HL-60 (cell line): ENCODE measurements at regions not wholly inside any gene's neighbourhood (a gene's known extent, or its start where the extent isn't known, plus 50 kb on each side); places are given as distances from the start of the nearest gene placed in this dataset.

Experiments used
- DNase-seq, 2 experiments: peaks; one replicate each; pipeline ENCODE4 v3.0.0-alpha.2; 2010 to 2020; ENCODE audit warnings: low read depth in 1 of 2, low spot score in 1 of 2
- H3K27ac ChIP-seq: fragments of 250-450 bp; sonication (Bioruptor Pico); replicated peaks from 2 replicates; pipeline ENCODE4 v1.5.1; 2020; ENCODE audit warnings: mild to moderate bottlenecking, moderate library complexity
- H3K27me3 ChIP-seq: fragments of 250-450 bp; sonication (Bioruptor Pico); 2 replicates; pipeline ENCODE4 v1.5.1; 2021; ENCODE audit warnings: mild to moderate bottlenecking, moderate library complexity; ENCODE audit not compliant: insufficient read depth, poor library complexity, severe bottlenecking
- H3K4me3 ChIP-seq: replicated peaks from 2 replicates; pipeline ENCODE4 v1.5.1; 2011; ENCODE audit warnings: mild to moderate bottlenecking, control low read depth, low read length; ENCODE audit not compliant: insufficient read depth
- CTCF ChIP-seq: IDR thresholded peaks from one replicate; pipeline ENCODE4 v1.5.1; 2011; ENCODE audit warnings: low read length, control low read depth, inconsistent platforms; ENCODE audit not compliant: insufficient read depth
- GABPA ChIP-seq: IDR thresholded peaks from 2 replicates; pipeline ENCODE4 v1.6.1; 2012; ENCODE audit warnings: low read depth
- POLR2AphosphoS5 ChIP-seq: IDR thresholded peaks from 2 replicates; pipeline ENCODE4 v1.6.1; 2012; ENCODE audit warnings: low read depth
- SPI1 ChIP-seq: IDR thresholded peaks from 2 replicates; pipeline ENCODE4 v1.6.1; 2012; ENCODE audit warnings: low read depth, mild to moderate bottlenecking, borderline replicate concordance
- TF ChIP-seq, protein P1 (sequence below): IDR thresholded peaks from 2 replicates; pipeline ENCODE4 v1.6.1; 2012; ENCODE audit warnings: low read depth; ENCODE audit not compliant: insufficient replicate concordance

DNA sequence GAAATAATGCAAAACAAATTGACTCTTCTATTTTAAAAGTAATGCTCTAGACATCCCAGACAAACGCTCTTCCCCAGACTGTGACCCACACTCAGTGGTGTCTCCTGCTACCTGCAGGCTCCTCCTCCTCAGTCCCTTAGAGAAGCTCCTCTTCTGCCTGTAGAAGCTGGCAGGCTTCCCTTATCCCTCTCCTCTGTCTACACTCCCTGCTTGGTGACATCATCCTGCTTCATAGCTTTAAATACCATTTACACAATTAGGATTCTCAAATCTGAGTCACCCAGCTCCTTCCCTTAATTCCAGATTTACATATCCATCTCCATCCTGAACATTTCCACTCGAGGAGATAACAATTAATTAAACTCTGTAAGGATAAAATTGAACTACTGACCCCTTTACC lies 167.9 kb downstream of the FBXO15 start:
- peaks cover 8% of the 10 kb centered on the region for H3K27me3 ChIP-seq
- no peak for TF ChIP-seq GABPA
- TF ChIP-seq, protein P1, sequence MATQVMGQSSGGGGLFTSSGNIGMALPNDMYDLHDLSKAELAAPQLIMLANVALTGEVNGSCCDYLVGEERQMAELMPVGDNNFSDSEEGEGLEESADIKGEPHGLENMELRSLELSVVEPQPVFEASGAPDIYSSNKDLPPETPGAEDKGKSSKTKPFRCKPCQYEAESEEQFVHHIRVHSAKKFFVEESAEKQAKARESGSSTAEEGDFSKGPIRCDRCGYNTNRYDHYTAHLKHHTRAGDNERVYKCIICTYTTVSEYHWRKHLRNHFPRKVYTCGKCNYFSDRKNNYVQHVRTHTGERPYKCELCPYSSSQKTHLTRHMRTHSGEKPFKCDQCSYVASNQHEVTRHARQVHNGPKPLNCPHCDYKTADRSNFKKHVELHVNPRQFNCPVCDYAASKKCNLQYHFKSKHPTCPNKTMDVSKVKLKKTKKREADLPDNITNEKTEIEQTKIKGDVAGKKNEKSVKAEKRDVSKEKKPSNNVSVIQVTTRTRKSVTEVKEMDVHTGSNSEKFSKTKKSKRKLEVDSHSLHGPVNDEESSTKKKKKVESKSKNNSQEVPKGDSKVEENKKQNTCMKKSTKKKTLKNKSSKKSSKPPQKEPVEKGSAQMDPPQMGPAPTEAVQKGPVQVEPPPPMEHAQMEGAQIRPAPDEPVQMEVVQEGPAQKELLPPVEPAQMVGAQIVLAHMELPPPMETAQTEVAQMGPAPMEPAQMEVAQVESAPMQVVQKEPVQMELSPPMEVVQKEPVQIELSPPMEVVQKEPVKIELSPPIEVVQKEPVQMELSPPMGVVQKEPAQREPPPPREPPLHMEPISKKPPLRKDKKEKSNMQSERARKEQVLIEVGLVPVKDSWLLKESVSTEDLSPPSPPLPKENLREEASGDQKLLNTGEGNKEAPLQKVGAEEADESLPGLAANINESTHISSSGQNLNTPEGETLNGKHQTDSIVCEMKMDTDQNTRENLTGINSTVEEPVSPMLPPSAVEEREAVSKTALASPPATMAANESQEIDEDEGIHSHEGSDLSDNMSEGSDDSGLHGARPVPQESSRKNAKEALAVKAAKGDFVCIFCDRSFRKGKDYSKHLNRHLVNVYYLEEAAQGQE, result no peak
- TF ChIP-seq POLR2AphosphoS5, result no peak
- TF ChIP-seq CTCF, result no peak
- TF ChIP-seq SPI1, result no peak
- no peak for DNase-seq
- no peak overlapping the region for H3K27ac ChIP-seq
- no peak overlapping the region for H3K4me3 ChIP-seq

DNA sequence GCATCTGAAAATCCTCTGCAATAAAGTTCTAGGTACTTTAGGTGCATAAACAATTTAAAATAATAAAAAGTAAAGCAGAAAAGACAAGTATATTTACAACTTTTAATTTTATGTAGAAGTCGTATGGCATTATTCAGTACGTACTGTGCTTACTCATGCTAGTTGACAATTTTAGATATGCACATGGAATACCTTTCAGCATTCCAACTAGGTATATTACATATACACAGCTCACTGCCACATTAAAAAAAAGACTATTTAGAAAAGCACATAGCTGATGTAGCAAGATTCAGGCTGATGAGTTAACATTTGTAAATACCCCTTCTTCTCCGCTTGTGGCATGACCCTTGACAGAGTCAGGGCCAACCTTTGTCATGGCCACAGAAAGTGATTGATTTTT lies 171.2 kb downstream of the FBXO15 start:
- H3K27ac ChIP-seq, result no peak overlapping the region
- H3K27me3 ChIP-seq, result peaks cover 11% of the 10 kb centered on the region
- TF ChIP-seq CTCF (no peak), POLR2AphosphoS5 (no peak), GABPA (no peak), SPI1 (no peak)
- TF ChIP-seq, protein P1, result no peak
- DNase-seq, result no peak
- H3K4me3 ChIP-seq, result no peak overlapping the region

DNA sequence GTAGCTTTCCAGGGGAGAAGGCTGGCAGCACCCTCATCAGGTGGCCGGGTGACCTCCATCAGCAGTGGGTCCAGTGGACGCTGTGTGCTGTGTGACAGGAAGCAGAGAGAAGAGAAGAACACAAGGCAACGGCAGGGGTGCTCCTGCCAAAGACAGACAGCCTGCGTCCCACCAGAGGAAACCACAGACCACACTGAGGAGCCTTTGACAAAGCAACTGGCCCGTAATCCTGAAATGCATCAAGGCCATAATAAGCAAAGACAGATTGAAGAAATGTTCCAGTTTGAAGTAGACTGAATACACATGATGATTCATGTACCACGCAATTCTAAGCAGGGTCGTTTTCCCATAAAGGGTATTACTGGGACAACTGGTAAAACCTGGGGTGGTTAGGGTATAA lies 172.4 kb downstream of the FBXO15 start:
- Histone ChIP-seq H3K4me3 (no peak overlapping the region), H3K27ac (no peak overlapping the region), H3K27me3 (peaks cover 11% of the 10 kb centered on the region)
- TF ChIP-seq POLR2AphosphoS5 (no peak), CTCF (no peak), GABPA (no peak), SPI1 (no peak)
- TF ChIP-seq, protein P1, result no peak
- DNase-seq, result peak in 1 of 2 experiments; percentile 19
